Mononuclear cell (primary cell): ENCODE measurements at regions not wholly inside any gene's neighbourhood (a gene's known extent, or its start where the extent isn't known, plus 50 kb on each side); places are given as distances from the start of the nearest gene placed in this dataset.

Source experiments
- H3K27me3 ChIP-seq: 2 replicates; pipeline ENCODE4 v1.6.0; 2011; ENCODE audit warnings: low read length, control low read depth; ENCODE audit not compliant: insufficient read depth
- H3K4me1 ChIP-seq: 2 replicates; pipeline ENCODE4 v1.5.1; 2011; ENCODE audit warnings: mild to moderate bottlenecking, low read length, control low read depth; ENCODE audit not compliant: insufficient read depth
- H3K4me3 ChIP-seq: 2 replicates; pipeline ENCODE4 v1.5.1; 2011; ENCODE audit warnings: mild to moderate bottlenecking, low read length, moderate library complexity
- H3K9me3 ChIP-seq: 2 replicates; pipeline ENCODE4 v1.5.1; 2011; ENCODE audit warnings: low read depth, mild to moderate bottlenecking, control low read depth, low read length

GRCh38 chr1:221159608-221160007 lies 280.4 kb downstream of the HLX start:
- Histone ChIP-seq H3K9me3 (no peaks in the 10 kb centered on the region), H3K4me3 (no peak overlapping the region), H3K4me1 (peaks cover 32% of the 10 kb centered on the region), H3K27me3 (no peaks in the 10 kb centered on the region)

DNA sequence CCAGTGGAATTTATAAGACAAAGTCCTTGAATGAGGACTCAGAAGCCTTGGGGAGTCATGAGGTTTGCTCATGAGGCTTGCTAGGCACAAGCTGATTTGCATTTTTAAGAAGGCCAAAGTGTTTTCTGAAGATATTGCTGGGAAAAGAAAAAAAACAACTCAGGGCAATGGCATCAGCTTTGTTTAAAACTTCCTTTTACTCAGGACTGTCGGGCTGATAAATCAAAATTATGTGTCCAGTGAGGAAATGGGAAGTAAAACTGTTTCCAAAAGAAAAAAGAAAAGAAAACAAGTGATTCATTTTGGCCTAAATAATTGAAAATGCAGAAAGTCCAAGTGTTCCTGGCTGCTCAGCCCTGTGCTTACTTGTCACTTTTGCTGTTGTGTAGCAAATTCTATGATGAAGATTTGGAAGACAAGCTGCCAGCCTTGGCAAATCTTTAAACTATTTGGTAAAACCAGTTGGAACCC lies 282.4 kb downstream of the HLX start:
- Histone ChIP-seq H3K9me3 (no peaks in the 10 kb centered on the region), H3K27me3 (no peaks in the 10 kb centered on the region), H3K4me1 (peaks cover 48% of the 10 kb centered on the region), H3K4me3 (no peak overlapping the region)

DNA sequence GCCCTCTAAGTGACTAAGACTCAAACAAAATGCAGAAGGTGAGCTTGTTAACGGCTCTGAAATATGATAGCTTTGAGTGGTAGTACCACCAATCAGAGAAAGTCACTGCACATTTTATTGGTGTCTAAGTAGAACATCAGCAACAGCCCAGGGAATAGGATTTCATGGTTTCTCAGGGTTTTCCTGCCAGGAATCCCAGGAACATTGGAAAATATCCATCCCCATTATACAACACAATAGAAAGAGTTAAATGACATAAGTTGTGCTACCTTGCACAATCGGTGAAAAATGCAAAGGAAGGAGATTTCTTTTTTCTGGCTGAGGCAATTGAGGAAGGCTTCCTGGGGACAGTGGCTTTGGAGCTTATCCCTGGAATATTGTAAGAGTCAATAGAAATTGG lies 283.1 kb downstream of the HLX start:
- Histone ChIP-seq H3K27me3 (no peaks in the 10 kb centered on the region), H3K4me1 (peaks cover 47% of the 10 kb centered on the region), H3K4me3 (no peak overlapping the region), H3K9me3 (no peaks in the 10 kb centered on the region)

DNA sequence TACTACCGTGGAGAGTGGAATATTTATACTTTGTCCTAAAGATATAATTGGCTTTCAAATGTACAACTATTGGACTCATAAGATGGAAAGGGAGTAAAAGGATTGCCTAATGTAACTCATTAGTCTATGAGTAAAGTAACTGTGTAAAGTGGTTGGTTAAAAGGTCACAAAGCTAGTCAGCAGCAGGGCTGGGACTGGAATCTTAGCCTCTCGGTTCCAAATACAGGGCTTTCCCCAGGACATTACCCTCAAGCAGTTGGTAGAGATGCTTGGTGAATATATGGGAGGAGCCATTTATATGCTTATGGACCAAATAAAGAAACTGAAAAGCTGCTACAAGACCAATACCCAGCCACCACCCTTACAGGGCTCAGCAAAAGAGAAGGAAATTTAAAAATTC lies 283.7 kb downstream of the HLX start:
- Histone ChIP-seq H3K4me3 (no peak overlapping the region), H3K4me1 (peaks cover 50% of the 10 kb centered on the region), H3K27me3 (no peaks in the 10 kb centered on the region), H3K9me3 (no peaks in the 10 kb centered on the region)

DNA sequence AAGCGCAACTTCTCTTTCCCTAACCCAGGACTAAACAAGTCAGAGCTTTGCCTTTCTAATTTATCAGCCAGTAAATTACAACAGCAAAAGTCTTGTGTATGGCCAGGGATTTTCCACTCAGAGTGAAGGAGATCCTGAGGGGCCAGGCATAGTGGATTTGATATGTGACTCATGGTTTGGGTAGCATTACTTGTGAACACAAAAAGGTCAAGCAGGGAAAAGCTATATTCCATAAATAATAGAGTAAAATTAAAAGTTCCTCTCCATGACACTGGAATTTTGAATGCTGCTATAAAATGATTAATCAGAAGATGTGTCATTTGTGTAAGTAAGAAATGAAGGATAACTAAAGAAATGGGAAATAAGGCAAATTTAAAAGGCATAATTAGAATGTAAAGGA lies 284.8 kb downstream of the HLX start:
- H3K4me3 ChIP-seq: no peak overlapping the region
- no peaks in the 10 kb centered on the region for H3K9me3 ChIP-seq
- peaks cover 51% of the 10 kb centered on the region for H3K4me1 ChIP-seq
- no peaks in the 10 kb centered on the region for H3K27me3 ChIP-seq

- Histone ChIP-seq H3K9me3 (no peaks in the 10 kb centered on the region), H3K4me1 (peaks cover 51% of the 10 kb centered on the region)
These were observed 286.0 kb downstream of the HLX start for GRCh38 chr1:221164951-221165838.

DNA sequence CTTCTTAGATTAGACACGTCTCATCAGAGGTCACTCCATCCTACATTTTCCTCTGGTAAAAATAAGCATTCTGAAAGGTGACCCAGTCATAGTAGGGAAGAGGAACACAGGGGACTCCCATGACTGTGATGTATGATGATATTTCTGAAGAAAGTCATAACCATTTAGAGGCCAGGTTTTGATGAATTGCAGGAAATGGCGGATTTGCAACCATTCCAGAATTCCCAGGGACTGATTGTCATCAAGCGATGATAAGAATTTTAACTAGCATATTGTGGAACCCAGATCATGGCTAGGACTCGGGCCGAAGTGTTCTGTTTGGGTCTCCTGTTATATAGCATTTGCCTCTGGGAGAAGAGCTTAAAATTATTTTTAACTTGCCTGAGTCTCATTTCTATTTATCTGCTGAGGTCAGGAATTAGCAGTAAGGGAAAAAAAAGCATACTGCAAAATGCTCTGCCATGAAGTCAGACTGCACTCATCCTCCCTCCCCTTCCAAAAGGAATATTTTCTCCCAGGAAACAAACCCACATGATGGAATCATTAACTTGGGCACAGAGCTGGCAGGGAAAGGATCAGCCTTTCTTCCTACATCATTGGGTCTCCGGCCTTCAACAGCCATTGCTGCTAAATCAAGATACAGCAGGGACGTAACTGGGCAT lies 286.7 kb downstream of the HLX start:
- H3K4me3 ChIP-seq: no peak overlapping the region
- H3K4me1 ChIP-seq: peaks cover 51% of the 10 kb centered on the region
- H3K9me3 ChIP-seq: no peaks in the 10 kb centered on the region
- H3K27me3 ChIP-seq: no peaks in the 10 kb centered on the region

More at GRCh38 chr1:221164951-221165838, 286.0 kb downstream of the HLX start:
- no peak overlapping the region for H3K4me3 ChIP-seq
- H3K27me3 ChIP-seq: no peaks in the 10 kb centered on the region

DNA sequence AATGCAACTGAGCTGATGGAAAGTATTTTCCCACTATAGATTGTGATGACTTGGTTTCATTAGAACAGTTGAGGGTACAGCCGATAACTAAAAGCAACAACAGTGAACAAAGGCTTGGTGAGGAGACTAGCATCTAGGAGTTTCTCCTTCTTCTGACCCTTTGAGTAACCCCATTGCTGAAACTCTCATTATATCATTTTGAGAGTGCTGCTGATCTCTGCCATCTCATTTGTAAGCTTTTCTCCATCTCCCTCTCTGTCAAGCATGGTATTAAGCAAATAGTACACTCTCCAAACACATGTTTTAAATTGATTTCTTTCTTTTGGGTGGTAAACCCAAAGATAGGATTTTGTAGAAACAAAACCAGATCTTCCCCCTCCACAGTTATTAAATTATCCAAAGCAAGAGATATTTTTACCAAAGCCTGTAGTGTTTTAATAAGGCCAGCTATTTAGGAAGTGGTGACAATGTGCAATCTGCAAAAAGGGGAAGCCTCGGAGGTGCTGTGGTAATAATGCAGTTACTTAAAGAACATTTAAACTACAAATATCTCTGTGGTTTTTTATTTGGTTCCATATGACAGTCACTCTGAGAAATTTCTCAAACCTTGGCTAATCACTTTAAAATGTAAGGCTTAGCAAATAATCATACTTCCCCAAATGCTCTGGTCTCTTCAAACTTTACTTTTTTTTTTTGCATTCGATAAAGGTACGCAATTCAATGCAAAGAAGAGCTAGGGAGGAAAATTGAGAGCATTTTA lies 287.5 kb downstream of the HLX start:
- Histone ChIP-seq H3K9me3 (peaks cover 5% of the 10 kb centered on the region), H3K27me3 (peaks cover 4% of the 10 kb centered on the region), H3K4me3 (no peak overlapping the region), H3K4me1 (peaks cover 45% of the 10 kb centered on the region)

DNA sequence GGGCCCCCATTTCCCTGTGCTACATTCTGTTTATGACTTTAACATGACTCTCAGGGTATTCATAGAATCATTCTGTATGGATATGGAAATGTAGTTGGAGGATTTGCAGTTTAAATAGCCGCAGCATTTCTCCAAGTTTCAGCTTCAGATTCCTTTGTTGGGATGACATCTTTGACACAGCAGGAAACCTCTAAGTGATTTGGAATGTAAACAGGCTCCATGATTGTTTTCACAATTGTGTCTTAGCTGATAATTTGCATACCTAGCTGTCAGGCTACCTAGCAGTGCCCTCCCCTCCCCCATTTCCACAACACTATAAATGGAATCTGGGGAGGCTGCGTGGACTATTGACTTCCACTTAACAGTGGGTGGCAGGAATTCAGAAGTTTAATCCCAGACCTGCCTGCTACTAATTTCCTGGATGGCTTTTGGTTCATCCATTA lies 290.2 kb downstream of the HLX start:
- no peak overlapping the region for H3K4me3 ChIP-seq
- peaks cover 4% of the 10 kb centered on the region for H3K27me3 ChIP-seq
- peaks cover 7% of the 10 kb centered on the region for H3K9me3 ChIP-seq
- peaks cover 44% of the 10 kb centered on the region for H3K4me1 ChIP-seq

GRCh38 chr1:221170171-221170570 lies 290.9 kb downstream of the HLX start:
- peaks cover 7% of the 10 kb centered on the region for H3K9me3 ChIP-seq
- peaks cover 39% of the 10 kb centered on the region for H3K4me1 ChIP-seq
- peaks cover 4% of the 10 kb centered on the region for H3K27me3 ChIP-seq
- no peak overlapping the region for H3K4me3 ChIP-seq

DNA sequence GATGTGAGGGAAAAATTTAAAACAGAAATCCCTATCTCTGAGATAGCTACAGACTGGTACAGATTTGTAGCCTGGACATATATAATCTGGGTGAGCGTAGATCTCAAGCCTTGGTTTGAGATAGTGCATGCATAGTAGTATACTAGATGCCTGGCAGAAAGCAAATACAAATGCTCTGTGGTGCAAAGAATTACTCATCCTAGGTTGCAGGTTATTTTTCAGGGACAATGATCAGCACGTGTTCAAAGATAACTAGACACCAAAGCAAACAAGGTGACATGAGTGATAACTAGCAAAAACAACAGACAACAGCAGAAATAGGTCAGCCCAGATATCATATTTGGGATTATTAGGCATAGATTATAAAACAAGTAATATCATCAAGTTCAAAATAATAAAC lies 292.5 kb downstream of the HLX start:
- peaks cover 23% of the 10 kb centered on the region for H3K4me1 ChIP-seq
- H3K9me3 ChIP-seq: peaks cover 7% of the 10 kb centered on the region
- no peak overlapping the region for H3K4me3 ChIP-seq
- peaks cover 4% of the 10 kb centered on the region for H3K27me3 ChIP-seq

DNA sequence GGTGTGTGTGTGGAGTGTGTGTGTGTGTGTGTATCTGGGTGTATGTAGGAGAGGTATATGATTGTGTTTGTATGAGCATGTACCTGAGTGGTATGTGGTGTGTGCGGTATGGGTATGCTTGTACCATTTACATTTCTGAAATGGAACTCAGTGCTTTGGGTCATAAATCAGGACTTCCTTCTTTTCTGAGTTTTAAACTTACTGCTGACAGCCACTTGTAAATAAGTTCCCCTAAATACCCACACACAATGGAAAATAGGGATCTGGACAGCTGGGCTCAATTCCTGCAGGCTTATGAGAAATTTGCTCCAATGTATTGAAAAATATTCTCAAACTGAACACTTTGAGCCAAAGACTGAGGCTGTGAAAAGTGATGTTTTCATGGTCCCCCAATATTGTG lies 293.6 kb downstream of the HLX start:
- Histone ChIP-seq H3K27me3 (peaks cover 4% of the 10 kb centered on the region), H3K4me3 (no peak overlapping the region), H3K9me3 (peaks cover 7% of the 10 kb centered on the region), H3K4me1 (peaks cover 20% of the 10 kb centered on the region)

GRCh38 chr1:221174330-221174993 lies 295.2 kb downstream of the HLX start:
- peaks cover 13% of the 10 kb centered on the region for H3K4me1 ChIP-seq

DNA sequence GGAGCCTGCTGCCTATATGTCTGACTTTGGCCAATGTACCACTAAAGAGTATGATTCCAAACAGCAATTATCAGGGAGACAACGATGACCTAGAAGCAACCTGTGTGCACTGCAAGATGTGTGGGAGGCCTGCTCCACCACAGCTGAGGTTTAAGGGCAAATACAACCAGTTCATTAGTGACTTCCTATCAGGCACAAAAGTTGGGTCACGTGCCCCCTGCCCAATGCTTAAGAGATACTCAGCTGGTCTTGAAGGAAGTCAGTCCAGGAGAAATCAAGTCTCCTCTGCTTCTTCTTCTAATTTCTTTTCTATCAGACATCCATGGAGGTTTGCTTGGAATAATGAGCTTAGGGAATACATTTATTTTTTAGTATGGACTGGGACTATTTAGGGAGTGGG lies 296.0 kb downstream of the HLX start:
- Histone ChIP-seq H3K27me3 (peaks cover 6% of the 10 kb centered on the region), H3K9me3 (peaks cover 7% of the 10 kb centered on the region), H3K4me1 (peaks cover 13% of the 10 kb centered on the region), H3K4me3 (no peak overlapping the region)

More at GRCh38 chr1:221174330-221174993, 295.2 kb downstream of the HLX start:
- H3K9me3 ChIP-seq: peaks cover 7% of the 10 kb centered on the region
- no peak overlapping the region for H3K4me3 ChIP-seq
- H3K27me3 ChIP-seq: peaks cover 6% of the 10 kb centered on the region
